Uterus (tissue), 3 donors: ENCODE measurements at regions not wholly inside any gene's neighbourhood (a gene's known extent, or its start where the extent isn't known, plus 50 kb on each side); places are given as distances from the start of the nearest gene placed in this dataset.

ENCODE experiments used
- DNase-seq, 2 donors: peaks; one replicate each; pipeline ENCODE4 v3.0.0-alpha.2; 2019 to 2020
- H3K27ac ChIP-seq, 2 donors: fragments of 200-600 bp; sonication (generic); 1 replicate in 1 of 2; 2 replicates in 1 of 2; pipeline ENCODE4 v1.5.1; 2016 to 2018
- H3K27me3 ChIP-seq, 2 donors: fragments of 200-600 bp; sonication (generic); one replicate each; pipeline ENCODE4 v1.5.1; 2018 to 2019; ENCODE audit warnings: control low read depth in 1 of 2
- H3K36me3 ChIP-seq, 2 donors: fragments of 200-600 bp; sonication (generic); one replicate each; pipeline ENCODE4 v1.5.1; 2019; ENCODE audit warnings: control low read depth in 1 of 2
- H3K4me1 ChIP-seq, 2 donors: fragments of 200-600 bp; sonication (generic); one replicate each; pipeline ENCODE4 v1.5.1; 2018 to 2019; ENCODE audit warnings: control low read depth in 1 of 2
- H3K4me3 ChIP-seq, 2 donors: fragments of 200-600 bp; sonication (generic); 1 replicate in 1 of 2; 2 replicates in 1 of 2; pipeline ENCODE4 v1.5.1; 2018 to 2019; ENCODE audit warnings: mild to moderate bottlenecking in 1 of 2
- H3K9me3 ChIP-seq, 2 donors: fragments of 200-600 bp; sonication (generic); one replicate each; pipeline ENCODE4 v1.5.1; 2019; ENCODE audit warnings: control low read depth in 1 of 2
- POLR2A ChIP-seq, 2 donors: fragments of 450-650 bp; IDR thresholded peaks; one replicate each; pipeline ENCODE4 v1.6.1; 2016; ENCODE audit warnings: antibody characterized with exemption in 2 of 2, mild to moderate bottlenecking in 1 of 2, moderate library complexity in 1 of 2
- intact Hi-C: fragments of 100-400 bp; cut with DNase I; formaldehyde crosslinking; loops from one replicate; pipeline ENCODE4 v1.15.1; 2023; ENCODE audit warnings: low total_unique reads
- TF ChIP-seq, protein P1 (sequence below), 4 experiments: fragments of 200-600 bp in 2 of 4; fragments of 450-650 bp in 2 of 4; sonication (generic) in 2 of 4; IDR thresholded peaks; one replicate each; pipeline ENCODE4 v1.5.1; 2016 to 2019; ENCODE audit warnings: antibody characterized with exemption in 4 of 4, mild to moderate bottlenecking in 2 of 4, moderate library complexity in 1 of 4
- donor health status: DM: yes; HTN: yes; CAD: no.

DNA sequence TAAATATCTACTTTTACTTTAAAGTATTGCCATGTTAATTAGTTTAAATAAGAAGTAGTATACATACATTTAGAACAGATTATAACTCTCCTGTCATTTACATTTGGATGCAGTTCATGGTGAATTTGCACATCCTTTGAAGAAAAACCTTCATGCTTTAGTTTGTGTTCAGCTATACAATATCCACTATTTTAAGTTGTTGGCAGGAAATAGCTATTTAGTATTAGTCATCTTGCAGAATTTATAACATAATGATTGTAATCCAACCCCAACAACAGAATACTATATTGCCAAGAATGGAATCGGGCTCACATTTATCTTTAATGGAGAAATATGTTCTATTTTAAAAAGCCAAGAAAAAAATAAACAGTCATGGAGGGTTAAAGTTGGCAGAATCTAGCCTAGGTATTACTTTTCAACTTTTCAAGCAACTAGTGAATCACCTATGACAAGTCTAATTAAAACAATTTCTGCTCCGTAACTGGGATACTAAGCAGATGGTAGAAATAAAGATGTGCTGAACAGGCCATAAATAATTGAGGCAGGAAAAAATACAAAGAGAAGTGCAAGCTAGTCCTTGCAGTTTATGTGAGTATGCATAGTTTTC lies 1170.6 kb upstream of the NUDT12 start:
- intact Hi-C loops: no loop called here
- Histone ChIP-seq H3K36me3 (no peaks in the 10 kb centered on the region), H3K27ac (no peak overlapping the region), H3K4me3 (no peak overlapping the region), H3K27me3 (no peaks in the 10 kb centered on the region), H3K4me1 (no peaks in the 10 kb centered on the region), H3K9me3 (no peaks in the 10 kb centered on the region)
- TF ChIP-seq, protein P1, sequence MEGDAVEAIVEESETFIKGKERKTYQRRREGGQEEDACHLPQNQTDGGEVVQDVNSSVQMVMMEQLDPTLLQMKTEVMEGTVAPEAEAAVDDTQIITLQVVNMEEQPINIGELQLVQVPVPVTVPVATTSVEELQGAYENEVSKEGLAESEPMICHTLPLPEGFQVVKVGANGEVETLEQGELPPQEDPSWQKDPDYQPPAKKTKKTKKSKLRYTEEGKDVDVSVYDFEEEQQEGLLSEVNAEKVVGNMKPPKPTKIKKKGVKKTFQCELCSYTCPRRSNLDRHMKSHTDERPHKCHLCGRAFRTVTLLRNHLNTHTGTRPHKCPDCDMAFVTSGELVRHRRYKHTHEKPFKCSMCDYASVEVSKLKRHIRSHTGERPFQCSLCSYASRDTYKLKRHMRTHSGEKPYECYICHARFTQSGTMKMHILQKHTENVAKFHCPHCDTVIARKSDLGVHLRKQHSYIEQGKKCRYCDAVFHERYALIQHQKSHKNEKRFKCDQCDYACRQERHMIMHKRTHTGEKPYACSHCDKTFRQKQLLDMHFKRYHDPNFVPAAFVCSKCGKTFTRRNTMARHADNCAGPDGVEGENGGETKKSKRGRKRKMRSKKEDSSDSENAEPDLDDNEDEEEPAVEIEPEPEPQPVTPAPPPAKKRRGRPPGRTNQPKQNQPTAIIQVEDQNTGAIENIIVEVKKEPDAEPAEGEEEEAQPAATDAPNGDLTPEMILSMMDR (IDR thresholded peaks at IDR 0.05): no peak
- TF ChIP-seq POLR2A (IDR thresholded peaks at IDR 0.05): no peak
- no peak for DNase-seq

DNA sequence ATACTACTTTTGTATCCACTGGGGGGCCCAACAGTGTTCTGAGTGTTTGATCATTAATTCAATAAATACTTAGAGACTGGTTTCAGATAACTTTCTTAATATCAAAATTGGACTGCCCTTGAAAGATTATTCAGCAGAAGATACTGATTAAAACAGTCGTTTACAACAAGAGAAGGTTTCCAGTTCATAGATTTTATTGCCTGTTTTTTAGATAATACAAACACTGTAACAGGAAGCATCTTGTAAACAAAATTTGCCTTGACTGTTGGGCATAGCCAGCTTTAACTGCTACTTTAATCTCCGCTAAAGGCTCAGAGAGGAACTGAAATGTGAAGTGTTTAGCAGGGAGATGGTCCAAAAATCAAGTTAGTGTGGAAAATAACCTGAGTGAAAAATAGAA lies 1168.7 kb upstream of the NUDT12 start:
- no peak overlapping the region for H3K27ac ChIP-seq
- no peak for DNase-seq
- H3K36me3 ChIP-seq: no peaks in the 10 kb centered on the region
- H3K4me1 ChIP-seq: no peaks in the 10 kb centered on the region
- no peak overlapping the region for H3K4me3 ChIP-seq
- no peaks in the 10 kb centered on the region for H3K27me3 ChIP-seq
- TF ChIP-seq, protein P1 (IDR thresholded peaks at IDR 0.05): no peak
- no peak for TF ChIP-seq POLR2A (IDR thresholded peaks at IDR 0.05)
- no peaks in the 10 kb centered on the region for H3K9me3 ChIP-seq
- intact Hi-C loops: no loop called here

- Histone ChIP-seq H3K27me3 (no peaks in the 10 kb centered on the region), H3K9me3 (no peaks in the 10 kb centered on the region), H3K27ac (no peak overlapping the region), H3K4me1 (no peaks in the 10 kb centered on the region), H3K36me3 (no peaks in the 10 kb centered on the region), H3K4me3 (no peak overlapping the region)
- DNase-seq: no peak
- TF ChIP-seq, protein P1 (IDR thresholded peaks at IDR 0.05): no peak
- no peak for TF ChIP-seq POLR2A (IDR thresholded peaks at IDR 0.05)
- intact Hi-C loops: no loop called here
Observed at GRCh38 chr5:104708027-104708426, 1145.4 kb upstream of the NUDT12 start.

DNA sequence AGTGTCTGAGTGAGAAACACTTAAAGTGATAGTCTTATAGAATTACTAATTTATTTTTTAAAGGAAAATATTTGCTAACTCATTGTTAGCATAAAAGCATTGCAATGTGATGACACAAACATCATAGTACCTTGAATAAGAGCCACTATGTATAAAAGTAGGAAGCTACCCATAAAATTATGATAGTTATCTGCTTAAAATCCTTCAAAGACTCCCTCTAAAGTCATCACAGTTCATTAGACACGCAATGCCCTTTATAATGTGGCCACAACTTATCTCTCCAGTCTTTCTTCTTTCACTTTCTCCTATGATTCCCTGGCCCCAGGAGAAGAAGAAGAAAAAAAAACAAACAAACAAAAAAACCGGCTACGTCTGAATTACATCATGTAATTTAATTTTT lies 1144.0 kb upstream of the NUDT12 start:
- intact Hi-C loops: no loop called here
- no peak for TF ChIP-seq POLR2A (IDR thresholded peaks at IDR 0.05)
- TF ChIP-seq, protein P1 (IDR thresholded peaks at IDR 0.05): no peak
- H3K4me3 ChIP-seq: no peak overlapping the region
- no peaks in the 10 kb centered on the region for H3K36me3 ChIP-seq
- H3K4me1 ChIP-seq: no peaks in the 10 kb centered on the region
- H3K27me3 ChIP-seq: no peaks in the 10 kb centered on the region
- no peak overlapping the region for H3K27ac ChIP-seq
- H3K9me3 ChIP-seq: no peaks in the 10 kb centered on the region
- DNase-seq: no peak

GRCh38 chr5:104702212-104702611 lies 1139.6 kb upstream of the NUDT12 start:
- no peaks in the 10 kb centered on the region for H3K9me3 ChIP-seq
- no peak overlapping the region for H3K27ac ChIP-seq
- no peaks in the 10 kb centered on the region for H3K36me3 ChIP-seq
- no peak overlapping the region for H3K4me3 ChIP-seq
- no peaks in the 10 kb centered on the region for H3K27me3 ChIP-seq
- DNase-seq: no peak
- intact Hi-C loops: no loop called here
- TF ChIP-seq POLR2A (IDR thresholded peaks at IDR 0.05): no peak
- TF ChIP-seq, protein P1 (IDR thresholded peaks at IDR 0.05): no peak
- no peaks in the 10 kb centered on the region for H3K4me1 ChIP-seq
